ENCODE measurements at regions not wholly inside any gene's neighbourhood (a gene's known extent, or its start where the extent isn't known, plus 50 kb on each side); places are given as distances from the start of the nearest gene placed in this dataset.
"Not testable (repeated sequence)": the region's sequence is repeated elsewhere in the genome, so short reads cannot be mapped to it uniquely, and the experiment has no call there.

DNA sequence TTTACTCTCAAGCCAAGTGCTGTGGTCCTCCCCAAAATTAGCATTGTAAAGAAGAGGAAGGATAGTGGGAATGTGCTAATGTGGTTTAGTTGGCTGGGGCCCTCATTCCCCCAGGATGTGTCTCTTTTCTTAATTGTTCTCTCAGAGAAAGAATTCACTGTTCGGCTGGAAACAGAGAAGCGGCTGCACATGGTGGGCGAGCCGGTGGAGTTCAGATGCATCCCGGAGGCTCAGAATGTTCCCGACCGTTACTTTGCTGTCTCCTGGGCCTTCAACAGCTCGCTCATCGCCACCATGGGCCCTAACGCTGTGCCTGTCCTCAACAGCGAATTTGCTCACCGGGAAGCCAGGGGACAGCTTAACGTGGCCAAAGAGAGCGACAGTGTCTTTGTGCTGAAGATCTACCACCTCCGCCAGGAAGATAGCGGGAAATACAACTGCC, 3053.2 kb downstream of the RPIA start:
- TF ChIP-seq, protein P1, sequence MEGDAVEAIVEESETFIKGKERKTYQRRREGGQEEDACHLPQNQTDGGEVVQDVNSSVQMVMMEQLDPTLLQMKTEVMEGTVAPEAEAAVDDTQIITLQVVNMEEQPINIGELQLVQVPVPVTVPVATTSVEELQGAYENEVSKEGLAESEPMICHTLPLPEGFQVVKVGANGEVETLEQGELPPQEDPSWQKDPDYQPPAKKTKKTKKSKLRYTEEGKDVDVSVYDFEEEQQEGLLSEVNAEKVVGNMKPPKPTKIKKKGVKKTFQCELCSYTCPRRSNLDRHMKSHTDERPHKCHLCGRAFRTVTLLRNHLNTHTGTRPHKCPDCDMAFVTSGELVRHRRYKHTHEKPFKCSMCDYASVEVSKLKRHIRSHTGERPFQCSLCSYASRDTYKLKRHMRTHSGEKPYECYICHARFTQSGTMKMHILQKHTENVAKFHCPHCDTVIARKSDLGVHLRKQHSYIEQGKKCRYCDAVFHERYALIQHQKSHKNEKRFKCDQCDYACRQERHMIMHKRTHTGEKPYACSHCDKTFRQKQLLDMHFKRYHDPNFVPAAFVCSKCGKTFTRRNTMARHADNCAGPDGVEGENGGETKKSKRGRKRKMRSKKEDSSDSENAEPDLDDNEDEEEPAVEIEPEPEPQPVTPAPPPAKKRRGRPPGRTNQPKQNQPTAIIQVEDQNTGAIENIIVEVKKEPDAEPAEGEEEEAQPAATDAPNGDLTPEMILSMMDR (IDR thresholded peaks at IDR 0.05), result not testable (repeated sequence)
- TF ChIP-seq POLR2A (IDR thresholded peaks at IDR 0.05), result not testable (repeated sequence)
